ENCODE measurements at regions not wholly inside any gene's neighbourhood (a gene's known extent, or its start where the extent isn't known, plus 50 kb on each side); places are given as distances from the start of the nearest gene placed in this dataset.

- Histone ChIP-seq H3K4me2 (ENCODE audit: low read depth, low read length, poor library complexity, severe bottlenecking) (no peak overlapping the region), H3K9me2 (replicated peaks; ENCODE audit: insufficient read depth, low read length) (no peaks in the 10 kb centered on the region), H3K4me3 (ENCODE audit: insufficient read depth, low read length, poor library complexity, severe bottlenecking) (no peak overlapping the region), H2AFZ (ENCODE audit: low read depth, low read length, severe bottlenecking) (no peak overlapping the region), H3K9me3 (ENCODE audit: insufficient read depth, low read length) (no peaks in the 10 kb centered on the region), H3K36me3 (ENCODE audit: low read length) (no peaks in the 10 kb centered on the region), H3K79me2 (ENCODE audit: insufficient read depth, low read length) (no peaks in the 10 kb centered on the region), H3K27me3 (ENCODE audit: low read length) (no peaks in the 10 kb centered on the region), H3K27ac (ENCODE audit: low read depth, low read length) (no peak overlapping the region), H3K9ac (ENCODE audit: low read length) (no peak overlapping the region), H4K20me1 (ENCODE audit: low read depth, low read length) (no peaks in the 10 kb centered on the region), H3F3A (ENCODE audit: insufficient read depth) (no peaks in the 10 kb centered on the region)
- no peak for TF ChIP-seq EZH2phosphoT487 (conservative IDR thresholded peaks at IDR 0.05; ENCODE audit: low read length)
- TF ChIP-seq CTCF (IDR thresholded peaks at IDR 0.05; ENCODE audit: insufficient read depth, low read length, poor library complexity, severe bottlenecking), result no peak
Observed at GRCh38 chrX:39361736-39362135, 560.5 kb downstream of the MID1IP1 start.

- TF ChIP-seq EZH2phosphoT487 (conservative IDR thresholded peaks at IDR 0.05; ENCODE audit: low read length) (no peak), CTCF (IDR thresholded peaks at IDR 0.05; ENCODE audit: insufficient read depth, low read length, poor library complexity, severe bottlenecking) (no peak)
Observed at GRCh38 chrX:39367416-39367815, 566.2 kb downstream of the MID1IP1 start.

GRCh38 chrX:39372115-39372514 lies 570.9 kb downstream of the MID1IP1 start:
- Histone ChIP-seq H3K9me3 (ENCODE audit: insufficient read depth, low read length) (no peaks in the 10 kb centered on the region), H3K9me2 (replicated peaks; ENCODE audit: insufficient read depth, low read length) (no peaks in the 10 kb centered on the region), H4K20me1 (ENCODE audit: low read depth, low read length) (no peaks in the 10 kb centered on the region), H3F3A (ENCODE audit: insufficient read depth) (no peaks in the 10 kb centered on the region), H3K9ac (ENCODE audit: low read length) (no peak overlapping the region), H3K4me2 (ENCODE audit: low read depth, low read length, poor library complexity, severe bottlenecking) (no peak overlapping the region), H3K36me3 (ENCODE audit: low read length) (no peaks in the 10 kb centered on the region), H3K79me2 (ENCODE audit: insufficient read depth, low read length) (no peaks in the 10 kb centered on the region), H3K27me3 (ENCODE audit: low read length) (no peaks in the 10 kb centered on the region), H3K4me3 (ENCODE audit: insufficient read depth, low read length, poor library complexity, severe bottlenecking) (no peak overlapping the region), H3K27ac (ENCODE audit: low read depth, low read length) (no peak overlapping the region), H2AFZ (ENCODE audit: low read depth, low read length, severe bottlenecking) (no peak overlapping the region)
- TF ChIP-seq EZH2phosphoT487 (conservative IDR thresholded peaks at IDR 0.05; ENCODE audit: low read length), result no peak
- TF ChIP-seq CTCF (IDR thresholded peaks at IDR 0.05; ENCODE audit: insufficient read depth, low read length, poor library complexity, severe bottlenecking), result no peak

More at GRCh38 chrX:39367416-39367815, 566.2 kb downstream of the MID1IP1 start:
- no peak overlapping the region for H3K4me2 ChIP-seq (ENCODE audit: low read depth, low read length, poor library complexity, severe bottlenecking)
- H4K20me1 ChIP-seq (ENCODE audit: low read depth, low read length), result no peaks in the 10 kb centered on the region
- no peaks in the 10 kb centered on the region for H3K79me2 ChIP-seq (ENCODE audit: insufficient read depth, low read length)
- no peaks in the 10 kb centered on the region for H3K9me2 ChIP-seq (replicated peaks; ENCODE audit: insufficient read depth, low read length)
- H2AFZ ChIP-seq (ENCODE audit: low read depth, low read length, severe bottlenecking), result no peak overlapping the region
- H3F3A ChIP-seq (ENCODE audit: insufficient read depth), result no peaks in the 10 kb centered on the region
- no peaks in the 10 kb centered on the region for H3K9me3 ChIP-seq (ENCODE audit: insufficient read depth, low read length)
- H3K9ac ChIP-seq (ENCODE audit: low read length), result no peak overlapping the region
- H3K27ac ChIP-seq (ENCODE audit: low read depth, low read length), result no peak overlapping the region
- H3K4me3 ChIP-seq (ENCODE audit: insufficient read depth, low read length, poor library complexity, severe bottlenecking), result no peak overlapping the region
- no peaks in the 10 kb centered on the region for H3K36me3 ChIP-seq (ENCODE audit: low read length)
- H3K27me3 ChIP-seq (ENCODE audit: low read length), result no peaks in the 10 kb centered on the region
